ENCODE measurements at regions not wholly inside any gene's neighbourhood (a gene's known extent, or its start where the extent isn't known, plus 50 kb on each side); places are given as distances from the start of the nearest gene placed in this dataset.

DNA sequence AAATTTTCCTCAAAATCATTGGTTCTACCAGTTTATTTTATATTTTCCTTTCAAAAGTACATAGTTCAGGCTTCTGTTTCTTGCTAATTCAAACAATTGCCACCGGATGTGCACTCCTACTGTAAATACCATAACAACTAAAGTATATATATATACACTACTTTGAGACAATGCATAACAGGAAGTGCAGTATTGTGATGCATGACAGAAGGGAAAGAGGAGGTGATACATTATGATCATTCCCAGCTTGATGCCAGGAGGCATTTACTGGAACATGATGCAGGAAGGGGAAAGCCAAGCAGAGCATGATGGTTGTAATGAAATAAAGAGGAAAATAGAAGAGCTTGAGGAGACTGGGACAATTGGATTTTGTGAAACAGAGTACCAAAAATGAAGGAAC, 215.2 kb upstream of the NT5C1B start:
- no peak for TF ChIP-seq POLR2A (IDR thresholded peaks at IDR 0.05)
- TF ChIP-seq, protein P1, sequence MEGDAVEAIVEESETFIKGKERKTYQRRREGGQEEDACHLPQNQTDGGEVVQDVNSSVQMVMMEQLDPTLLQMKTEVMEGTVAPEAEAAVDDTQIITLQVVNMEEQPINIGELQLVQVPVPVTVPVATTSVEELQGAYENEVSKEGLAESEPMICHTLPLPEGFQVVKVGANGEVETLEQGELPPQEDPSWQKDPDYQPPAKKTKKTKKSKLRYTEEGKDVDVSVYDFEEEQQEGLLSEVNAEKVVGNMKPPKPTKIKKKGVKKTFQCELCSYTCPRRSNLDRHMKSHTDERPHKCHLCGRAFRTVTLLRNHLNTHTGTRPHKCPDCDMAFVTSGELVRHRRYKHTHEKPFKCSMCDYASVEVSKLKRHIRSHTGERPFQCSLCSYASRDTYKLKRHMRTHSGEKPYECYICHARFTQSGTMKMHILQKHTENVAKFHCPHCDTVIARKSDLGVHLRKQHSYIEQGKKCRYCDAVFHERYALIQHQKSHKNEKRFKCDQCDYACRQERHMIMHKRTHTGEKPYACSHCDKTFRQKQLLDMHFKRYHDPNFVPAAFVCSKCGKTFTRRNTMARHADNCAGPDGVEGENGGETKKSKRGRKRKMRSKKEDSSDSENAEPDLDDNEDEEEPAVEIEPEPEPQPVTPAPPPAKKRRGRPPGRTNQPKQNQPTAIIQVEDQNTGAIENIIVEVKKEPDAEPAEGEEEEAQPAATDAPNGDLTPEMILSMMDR (IDR thresholded peaks at IDR 0.05): no peak
- no peak for TF ChIP-seq POLR2AphosphoS5 (IDR thresholded peaks at IDR 0.05; ENCODE audit: insufficient read depth in 1 of 2, low read depth in 1 of 2)

Data from vagina (tissue), 2 donors.